ENCODE measurements at regions not wholly inside any gene's neighbourhood (a gene's known extent, or its start where the extent isn't known, plus 50 kb on each side); places are given as distances from the start of the nearest gene placed in this dataset.

DNA sequence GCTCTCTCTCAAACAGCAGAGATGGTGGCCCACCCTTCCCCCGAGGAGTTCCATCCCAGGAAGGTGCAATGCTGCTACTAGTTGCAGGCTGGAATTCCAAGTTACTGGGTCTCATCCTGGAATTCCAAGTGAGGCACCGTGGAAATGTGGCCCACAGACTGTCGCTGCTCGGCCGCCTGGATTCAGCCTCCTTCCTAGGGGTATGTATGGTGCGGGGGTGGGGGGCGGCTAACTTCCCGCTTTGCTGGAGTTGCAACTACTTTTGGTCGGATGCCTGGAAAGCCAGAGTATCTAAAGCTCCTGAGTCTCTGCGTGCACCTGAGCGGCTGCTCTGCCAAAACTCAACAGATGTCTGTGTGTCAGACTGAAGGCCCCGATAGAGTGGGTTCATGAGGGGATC is 1146.2 kb downstream of the RPA4 start:
- H3K4me3 ChIP-seq (ENCODE audit: insufficient read depth, low read depth, low read length), result no peak overlapping the region
- CTCF ChIA-PET, result no interaction called here
- no peaks in the 10 kb centered on the region for H3K4me1 ChIP-seq (ENCODE audit: control insufficient read depth, insufficient read depth, low read length)
- DNase-seq (no peak), ATAC-seq (ENCODE audit: low read depth) (no peak)
- no TSS peak for BruUV-seq (replicated peaks)
- H4K5ac ChIP-seq (ENCODE audit: low read depth, low read length), result no peak overlapping the region
- no peak overlapping the region for H3K9ac ChIP-seq (ENCODE audit: low read depth, low read length)
- no peaks in the 10 kb centered on the region for H3K27me3 ChIP-seq (ENCODE audit: control insufficient read depth, insufficient read depth, low read length)
- no peak overlapping the region for H2AK5ac ChIP-seq (ENCODE audit: low read depth, low read length)
- H2AFZ ChIP-seq (replicated peaks; ENCODE audit: low read length, poor library complexity), result no peak overlapping the region
- H3K18ac ChIP-seq (ENCODE audit: low read depth, low read length), result no peak overlapping the region
- no peak overlapping the region for H3K4me2 ChIP-seq (ENCODE audit: low read depth, low read length)
- H3K4ac ChIP-seq (ENCODE audit: low read depth, low read length), result no peak overlapping the region
- H4K20me1 ChIP-seq (ENCODE audit: insufficient read depth, low read length), result no peaks in the 10 kb centered on the region
- no peak overlapping the region for H2BK15ac ChIP-seq (ENCODE audit: low read depth, low read length)
- H3K79me1 ChIP-seq (ENCODE audit: low read depth in 1 of 2, low read length in 2 of 2), result no peaks in the 10 kb centered on the region
- dilution Hi-C loops (cut with HindIII; ENCODE audit: low sequenced_read_pairs, unreplicated experiment), result no loop called here
- POLR2A ChIA-PET (ENCODE audit: unreplicated experiment), result no interaction called here
- H2BK5ac ChIP-seq (ENCODE audit: low read depth, low read length, poor library complexity, severe bottlenecking), result no peak overlapping the region
- TF ChIP-seq MAFK (IDR thresholded peaks at IDR 0.05; ENCODE audit: low read depth, low read length) (no peak), MAZ (IDR thresholded peaks at IDR 0.05; ENCODE audit: borderline replicate concordance, low read depth, low read length) (no peak), POLR2A (IDR thresholded peaks at IDR 0.05; ENCODE audit: low read depth, low read length) (no peak), NFE2L2 (IDR thresholded peaks at IDR 0.05; ENCODE audit: low read depth, low read length) (no peak), FOS (IDR thresholded peaks at IDR 0.05; ENCODE audit: low read depth, low read length) (no peak), RCOR1 (IDR thresholded peaks at IDR 0.05; ENCODE audit: insufficient replicate concordance, low read length) (no peak), BHLHE40 (IDR thresholded peaks at IDR 0.05; ENCODE audit: low read depth, low read length) (no peak), RAD21 (IDR thresholded peaks at IDR 0.05; ENCODE audit: low read length) (no peak), CHD1 (IDR thresholded peaks at IDR 0.05; ENCODE audit: low read depth, low read length) (no peak), RFX5 (IDR thresholded peaks at IDR 0.05; ENCODE audit: low read depth, low read length) (no peak), MXI1 (IDR thresholded peaks at IDR 0.05; ENCODE audit: borderline replicate concordance, low read depth, low read length) (no peak), CEBPB (IDR thresholded peaks at IDR 0.05; ENCODE audit: low read depth, low read length) (no peak), SMC3 (IDR thresholded peaks at IDR 0.05; ENCODE audit: low read depth, low read length) (no peak)
- TF ChIP-seq, protein P1, sequence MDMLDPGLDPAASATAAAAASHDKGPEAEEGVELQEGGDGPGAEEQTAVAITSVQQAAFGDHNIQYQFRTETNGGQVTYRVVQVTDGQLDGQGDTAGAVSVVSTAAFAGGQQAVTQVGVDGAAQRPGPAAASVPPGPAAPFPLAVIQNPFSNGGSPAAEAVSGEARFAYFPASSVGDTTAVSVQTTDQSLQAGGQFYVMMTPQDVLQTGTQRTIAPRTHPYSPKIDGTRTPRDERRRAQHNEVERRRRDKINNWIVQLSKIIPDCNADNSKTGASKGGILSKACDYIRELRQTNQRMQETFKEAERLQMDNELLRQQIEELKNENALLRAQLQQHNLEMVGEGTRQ (IDR thresholded peaks at IDR 0.05; ENCODE audit: low read depth, low read length), result no peak
- TF ChIP-seq, protein P2, sequence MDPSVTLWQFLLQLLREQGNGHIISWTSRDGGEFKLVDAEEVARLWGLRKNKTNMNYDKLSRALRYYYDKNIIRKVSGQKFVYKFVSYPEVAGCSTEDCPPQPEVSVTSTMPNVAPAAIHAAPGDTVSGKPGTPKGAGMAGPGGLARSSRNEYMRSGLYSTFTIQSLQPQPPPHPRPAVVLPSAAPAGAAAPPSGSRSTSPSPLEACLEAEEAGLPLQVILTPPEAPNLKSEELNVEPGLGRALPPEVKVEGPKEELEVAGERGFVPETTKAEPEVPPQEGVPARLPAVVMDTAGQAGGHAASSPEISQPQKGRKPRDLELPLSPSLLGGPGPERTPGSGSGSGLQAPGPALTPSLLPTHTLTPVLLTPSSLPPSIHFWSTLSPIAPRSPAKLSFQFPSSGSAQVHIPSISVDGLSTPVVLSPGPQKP (IDR thresholded peaks at IDR 0.05; ENCODE audit: borderline replicate concordance, low read depth, low read length), result no peak
- TF ChIP-seq, protein P3, sequence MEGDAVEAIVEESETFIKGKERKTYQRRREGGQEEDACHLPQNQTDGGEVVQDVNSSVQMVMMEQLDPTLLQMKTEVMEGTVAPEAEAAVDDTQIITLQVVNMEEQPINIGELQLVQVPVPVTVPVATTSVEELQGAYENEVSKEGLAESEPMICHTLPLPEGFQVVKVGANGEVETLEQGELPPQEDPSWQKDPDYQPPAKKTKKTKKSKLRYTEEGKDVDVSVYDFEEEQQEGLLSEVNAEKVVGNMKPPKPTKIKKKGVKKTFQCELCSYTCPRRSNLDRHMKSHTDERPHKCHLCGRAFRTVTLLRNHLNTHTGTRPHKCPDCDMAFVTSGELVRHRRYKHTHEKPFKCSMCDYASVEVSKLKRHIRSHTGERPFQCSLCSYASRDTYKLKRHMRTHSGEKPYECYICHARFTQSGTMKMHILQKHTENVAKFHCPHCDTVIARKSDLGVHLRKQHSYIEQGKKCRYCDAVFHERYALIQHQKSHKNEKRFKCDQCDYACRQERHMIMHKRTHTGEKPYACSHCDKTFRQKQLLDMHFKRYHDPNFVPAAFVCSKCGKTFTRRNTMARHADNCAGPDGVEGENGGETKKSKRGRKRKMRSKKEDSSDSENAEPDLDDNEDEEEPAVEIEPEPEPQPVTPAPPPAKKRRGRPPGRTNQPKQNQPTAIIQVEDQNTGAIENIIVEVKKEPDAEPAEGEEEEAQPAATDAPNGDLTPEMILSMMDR (conservative IDR thresholded peaks at IDR 0.05; ENCODE audit: low read depth, low read length), result no peak
- no peak overlapping the region for H3K14ac ChIP-seq (replicated peaks; ENCODE audit: low read depth, low read length)
- intact Hi-C loops (cut with micrococcal nuclease), result no loop called here
- H2AK9ac ChIP-seq (replicated peaks; ENCODE audit: low read depth, low read length, poor library complexity), result no peak overlapping the region
- H3K27ac ChIP-seq (ENCODE audit: insufficient read depth, low read length), result no peak overlapping the region
- no peak overlapping the region for H4K8ac ChIP-seq (ENCODE audit: low read depth in 2 of 2, low read length in 2 of 2)
- 60% methylated on average over 1 of the region's 12 CpGs; no CpG with 5 or more reads in 1 of the 2 experiments for WGBS, 2 experiments (ENCODE audit: extremely low coverage in 2 of 2, insufficient read length in 1 of 2)
- no peak overlapping the region for H2BK20ac ChIP-seq (ENCODE audit: low read depth, low read length)
- in situ Hi-C loops (cut with MboI; ENCODE audit: low sequenced_read_pairs), result no loop called here
- no peak overlapping the region for H2BK120ac ChIP-seq (ENCODE audit: low read depth, low read length)
- H3K56ac ChIP-seq (ENCODE audit: extremely low read depth, insufficient read depth, low read length), result no peak overlapping the region
- no peaks in the 10 kb centered on the region for H3K9me1 ChIP-seq (ENCODE audit: insufficient read depth, low read length)
- no peak overlapping the region for H4K91ac ChIP-seq (ENCODE audit: insufficient read depth, low read depth, low read length)
- no peak overlapping the region for H3K23ac ChIP-seq (ENCODE audit: low read depth, low read length)
- H3K9me3 ChIP-seq (ENCODE audit: control insufficient read depth, insufficient read depth, low read length), result no peaks in the 10 kb centered on the region; the same call in 1 of the 2 replicates
- no peaks in the 10 kb centered on the region for H3K36me3 ChIP-seq (ENCODE audit: control insufficient read depth, insufficient read depth, low read length)
